ENCODE measurements at regions not wholly inside any gene's neighbourhood (a gene's known extent, or its start where the extent isn't known, plus 50 kb on each side); places are given as distances from the start of the nearest gene placed in this dataset.

DNA sequence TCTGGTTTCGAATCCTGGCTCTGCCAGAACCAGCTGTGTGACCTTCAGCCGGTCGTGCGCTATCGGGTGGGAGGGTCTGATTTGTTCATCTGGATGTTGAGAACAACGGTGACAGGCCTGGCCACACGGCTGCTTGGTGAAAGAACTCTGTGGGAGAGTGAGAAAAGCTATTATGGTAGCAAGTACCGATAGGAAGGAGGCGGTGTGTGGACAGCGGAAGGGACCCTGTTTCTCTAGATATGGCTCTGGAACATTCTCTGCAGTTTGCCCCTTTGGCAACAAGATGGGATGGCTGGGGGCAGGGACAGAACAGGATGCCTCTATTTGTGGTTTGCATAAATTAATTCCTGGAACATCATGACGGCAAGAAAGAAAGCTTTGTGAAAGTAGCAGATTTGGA lies 347.3 kb downstream of the AACS start:
- H3K9me3 ChIP-seq: no peaks in the 10 kb centered on the region
- H3K27me3 ChIP-seq: peaks cover 0 to 4% (median 0%) of the 10 kb centered on the region in 4 donors
- no peaks in the 10 kb centered on the region for H3K36me3 ChIP-seq
- no peaks in the 10 kb centered on the region for H3K4me1 ChIP-seq
- TF ChIP-seq POLR2AphosphoS5 (IDR thresholded peaks at IDR 0.05) (no peak), POLR2A (IDR thresholded peaks at IDR 0.05; ENCODE audit: low read depth) (no peak), EP300 (IDR thresholded peaks at IDR 0.05) (no peak)
- TF ChIP-seq, protein P1, sequence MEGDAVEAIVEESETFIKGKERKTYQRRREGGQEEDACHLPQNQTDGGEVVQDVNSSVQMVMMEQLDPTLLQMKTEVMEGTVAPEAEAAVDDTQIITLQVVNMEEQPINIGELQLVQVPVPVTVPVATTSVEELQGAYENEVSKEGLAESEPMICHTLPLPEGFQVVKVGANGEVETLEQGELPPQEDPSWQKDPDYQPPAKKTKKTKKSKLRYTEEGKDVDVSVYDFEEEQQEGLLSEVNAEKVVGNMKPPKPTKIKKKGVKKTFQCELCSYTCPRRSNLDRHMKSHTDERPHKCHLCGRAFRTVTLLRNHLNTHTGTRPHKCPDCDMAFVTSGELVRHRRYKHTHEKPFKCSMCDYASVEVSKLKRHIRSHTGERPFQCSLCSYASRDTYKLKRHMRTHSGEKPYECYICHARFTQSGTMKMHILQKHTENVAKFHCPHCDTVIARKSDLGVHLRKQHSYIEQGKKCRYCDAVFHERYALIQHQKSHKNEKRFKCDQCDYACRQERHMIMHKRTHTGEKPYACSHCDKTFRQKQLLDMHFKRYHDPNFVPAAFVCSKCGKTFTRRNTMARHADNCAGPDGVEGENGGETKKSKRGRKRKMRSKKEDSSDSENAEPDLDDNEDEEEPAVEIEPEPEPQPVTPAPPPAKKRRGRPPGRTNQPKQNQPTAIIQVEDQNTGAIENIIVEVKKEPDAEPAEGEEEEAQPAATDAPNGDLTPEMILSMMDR (IDR thresholded peaks at IDR 0.05): no peak
- H3K27ac ChIP-seq (replicated peaks in 1 of 4): no peak overlapping the region
- 84% methylated on average over 11 of the region's 11 CpGs for WGBS
- no peak overlapping the region for H3K4me3 ChIP-seq
- intact Hi-C loops (cut with DNase I): no loop called here
- DNase-seq (ENCODE audit: extremely low spot score): no peak

DNA sequence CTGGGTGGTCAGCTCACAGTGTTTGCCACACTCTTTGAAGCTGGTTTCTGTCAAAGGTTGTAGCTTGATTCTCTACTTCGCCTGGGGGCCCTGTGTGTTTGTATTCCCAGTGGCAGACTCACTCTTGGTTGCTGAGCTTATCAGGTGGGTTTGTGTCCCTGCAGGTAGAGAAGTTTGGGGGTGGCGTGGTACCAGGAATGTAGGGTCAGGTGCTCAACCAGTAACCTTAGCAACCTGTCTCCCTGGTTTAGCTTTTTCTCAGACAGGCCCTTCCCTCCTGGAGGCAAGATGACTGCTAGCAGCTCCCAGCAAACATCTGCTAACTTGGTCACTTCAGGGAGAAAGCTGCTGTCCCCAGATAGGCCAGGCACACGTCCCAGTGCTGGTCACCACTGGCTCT lies 352.2 kb downstream of the AACS start:
- 61% methylated on average over 3 of the region's 3 CpGs for WGBS
- Histone ChIP-seq H3K4me1 (no peaks in the 10 kb centered on the region), H3K9me3 (peaks cover 0 to 20% (median 9%) of the 10 kb centered on the region in 4 donors), H3K27me3 (no peaks in the 10 kb centered on the region), H3K36me3 (no peaks in the 10 kb centered on the region), H3K4me3 (no peak overlapping the region), H3K27ac (replicated peaks in 1 of 4) (no peak overlapping the region)
- DNase-seq (ENCODE audit: extremely low spot score): no peak
- intact Hi-C loops (cut with DNase I): no loop called here
- no peak for TF ChIP-seq EP300 (IDR thresholded peaks at IDR 0.05)
- TF ChIP-seq, protein P1 (IDR thresholded peaks at IDR 0.05): no peak
- no peak for TF ChIP-seq POLR2A (IDR thresholded peaks at IDR 0.05; ENCODE audit: low read depth)
- TF ChIP-seq POLR2AphosphoS5 (IDR thresholded peaks at IDR 0.05): no peak

DNA sequence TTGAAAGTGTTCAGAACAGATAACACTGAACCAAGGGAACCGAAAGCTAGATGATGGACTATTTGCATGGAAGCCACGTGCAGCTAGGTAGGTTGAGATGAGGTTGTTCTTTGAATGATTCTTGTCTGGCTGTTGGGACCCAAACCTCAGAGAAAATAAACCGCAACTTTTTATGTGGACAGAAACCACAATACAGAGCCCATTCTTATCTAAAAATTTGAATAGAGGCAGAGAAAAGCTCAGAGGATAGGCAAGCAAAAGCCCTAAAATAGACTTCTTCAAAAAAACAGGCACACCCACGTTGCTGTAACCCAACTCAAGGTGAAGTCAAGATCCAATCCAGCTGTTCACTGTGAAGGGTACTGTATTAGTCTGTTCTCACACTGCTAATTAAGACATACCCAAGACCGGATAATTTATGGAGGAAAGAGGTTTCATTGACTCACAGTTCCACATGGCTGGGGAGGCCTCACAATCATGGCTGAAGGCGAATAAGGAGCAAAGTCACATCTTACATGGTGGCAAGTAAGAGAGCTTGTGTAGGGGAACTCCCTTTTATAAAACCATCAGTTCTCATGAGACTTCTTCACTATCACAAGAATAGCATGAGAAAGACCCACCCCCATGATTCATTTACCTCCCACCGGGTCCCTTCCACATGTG lies 353.8 kb downstream of the AACS start:
- no peak overlapping the region for H3K27ac ChIP-seq (replicated peaks in 1 of 4)
- H3K9me3 ChIP-seq: peaks cover 0 to 20% (median 9%) of the 10 kb centered on the region in 4 donors
- H3K27me3 ChIP-seq: no peaks in the 10 kb centered on the region
- DNase-seq (ENCODE audit: extremely low spot score): no peak
- intact Hi-C loops (cut with DNase I): no loop called here
- no peak overlapping the region for H3K4me3 ChIP-seq
- H3K4me1 ChIP-seq: no peaks in the 10 kb centered on the region
- 73% methylated on average over 7 of the region's 7 CpGs for WGBS
- TF ChIP-seq POLR2AphosphoS5 (IDR thresholded peaks at IDR 0.05) (no peak), POLR2A (IDR thresholded peaks at IDR 0.05; ENCODE audit: low read depth) (no peak), EP300 (IDR thresholded peaks at IDR 0.05) (no peak)
- TF ChIP-seq, protein P1 (IDR thresholded peaks at IDR 0.05): no peak
- H3K36me3 ChIP-seq: no peaks in the 10 kb centered on the region

DNA sequence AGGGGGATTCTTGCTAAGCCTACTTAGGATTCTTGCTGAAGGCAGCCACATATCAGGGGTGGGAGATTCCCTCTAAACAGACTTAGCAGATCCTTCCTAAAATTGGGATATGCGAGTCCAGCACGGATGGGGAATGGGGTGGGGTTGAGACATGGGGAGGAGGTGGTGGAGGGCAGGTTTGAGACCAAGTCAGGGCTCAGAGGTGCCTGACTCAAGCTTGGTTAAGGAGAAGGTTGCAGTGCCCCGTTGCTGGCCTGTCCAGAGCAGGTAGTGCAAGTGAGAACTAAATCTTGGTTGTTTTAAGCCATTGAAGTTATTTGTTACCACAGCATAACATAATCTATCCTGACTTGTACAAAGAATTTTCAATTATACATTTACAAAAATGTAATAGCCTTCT lies 359.7 kb downstream of the AACS start:
- no peak for TF ChIP-seq EP300 (IDR thresholded peaks at IDR 0.05)
- TF ChIP-seq, protein P1 (IDR thresholded peaks at IDR 0.05): no peak
- no peak for TF ChIP-seq POLR2AphosphoS5 (IDR thresholded peaks at IDR 0.05)
- TF ChIP-seq POLR2A (IDR thresholded peaks at IDR 0.05; ENCODE audit: low read depth): no peak

DNA sequence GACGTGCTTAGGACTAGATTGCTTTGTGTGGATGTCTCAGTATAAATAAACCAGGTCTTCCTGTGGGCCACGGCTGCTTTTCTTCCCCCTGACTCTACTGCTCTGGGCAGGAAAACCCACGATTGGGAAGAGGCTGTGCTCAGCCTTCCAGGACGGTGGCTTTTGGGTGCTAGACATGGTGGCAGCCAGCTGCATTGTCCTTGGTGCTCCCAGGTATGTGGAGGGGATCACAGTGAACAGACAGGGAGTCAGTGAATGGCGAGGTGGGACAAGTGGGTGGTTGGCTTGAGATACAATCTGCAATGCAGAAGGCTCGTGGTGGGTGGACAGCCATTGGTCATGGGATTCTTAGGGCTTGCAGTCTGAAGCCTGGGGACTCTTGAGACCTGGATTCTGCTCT lies 366.3 kb downstream of the AACS start:
- intact Hi-C loops (cut with DNase I): no loop called here
- Histone ChIP-seq H3K4me1 (no peaks in the 10 kb centered on the region), H3K4me3 (no peak overlapping the region), H3K27ac (replicated peaks in 1 of 4) (no peak overlapping the region), H3K36me3 (no peaks in the 10 kb centered on the region), H3K9me3 (no peaks in the 10 kb centered on the region), H3K27me3 (no peaks in the 10 kb centered on the region)
- TF ChIP-seq EP300 (IDR thresholded peaks at IDR 0.05): no peak
- TF ChIP-seq, protein P1 (IDR thresholded peaks at IDR 0.05): no peak
- TF ChIP-seq POLR2A (IDR thresholded peaks at IDR 0.05; ENCODE audit: low read depth): no peak
- no peak for TF ChIP-seq POLR2AphosphoS5 (IDR thresholded peaks at IDR 0.05)
- WGBS: 23% methylated on average over 1 of the region's 6 CpGs
- peak; percentile 88 for DNase-seq (ENCODE audit: extremely low spot score)

More for the DNA sequence above, 359.7 kb downstream of the AACS start:
- 62% methylated on average over 3 of the region's 3 CpGs for WGBS
- peak; percentile 62 for DNase-seq (ENCODE audit: extremely low spot score)
- Histone ChIP-seq H3K27me3 (no peaks in the 10 kb centered on the region), H3K4me1 (no peaks in the 10 kb centered on the region), H3K36me3 (no peaks in the 10 kb centered on the region), H3K9me3 (peaks cover 0 to 31% (median 15%) of the 10 kb centered on the region in 4 donors), H3K4me3 (no peak overlapping the region), H3K27ac (replicated peaks in 1 of 4) (no peak overlapping the region)
- intact Hi-C loops (cut with DNase I): no loop called here
